Lung (tissue), 11 donors: ENCODE measurements at regions not wholly inside any gene's neighbourhood (a gene's known extent, or its start where the extent isn't known, plus 50 kb on each side); places are given as distances from the start of the nearest gene placed in this dataset.

Experiments used
- ATAC-seq: fragments of 200-7000 bp; cut with Tn5 transposase; one replicate; pipeline ENCODE4 v1.9.1; 2020; ENCODE audit warnings: moderate number of reproducible peaks; ENCODE audit not compliant: insufficient read depth, low FRiP score
- DNase-seq, 3 donors: peaks; one replicate each; pipeline ENCODE4 v3.0.0-alpha.2; 2013 to 2017
- H3K27ac ChIP-seq, 2 donors: one replicate each; pipeline ENCODE4 v1.5.1; 2013; ENCODE audit warnings: mild to moderate bottlenecking in 2 of 2, moderate library complexity in 2 of 2, control low read depth in 1 of 2, inconsistent platforms in 1 of 2, low read depth in 1 of 2, low read length in 1 of 2
- H3K27me3 ChIP-seq, 3 donors: one replicate each; pipeline ENCODE4 v1.5.1; 2013; ENCODE audit warnings: low read length in 2 of 3; ENCODE audit not compliant: control insufficient read depth in 3 of 3, insufficient read depth in 3 of 3
- H3K36me3 ChIP-seq, 4 donors: one replicate each; pipeline ENCODE4 v1.5.1; 2013; ENCODE audit warnings: low read length in 4 of 4, mild to moderate bottlenecking in 1 of 4, moderate library complexity in 1 of 4; ENCODE audit not compliant: control insufficient read depth in 4 of 4, insufficient read depth in 4 of 4
- H3K4me1 ChIP-seq, 5 donors: one replicate each; pipeline ENCODE4 v1.5.1; 2013; ENCODE audit warnings: low read length in 5 of 5, mild to moderate bottlenecking in 2 of 5, moderate library complexity in 1 of 5; ENCODE audit not compliant: control insufficient read depth in 5 of 5, insufficient read depth in 5 of 5
- H3K4me3 ChIP-seq: one replicate; pipeline ENCODE4 v1.5.1; 2013; ENCODE audit warnings: mild to moderate bottlenecking, control low read depth, moderate library complexity
- H3K9ac ChIP-seq, 2 donors: one replicate each; pipeline ENCODE4 v1.5.1; 2013; ENCODE audit warnings: low read length in 2 of 2, control low read depth in 1 of 2; ENCODE audit not compliant: insufficient read depth in 1 of 2
- H3K9me3 ChIP-seq, 4 donors: one replicate each; pipeline ENCODE4 v1.5.1; 2013; ENCODE audit warnings: low read length in 3 of 4, mild to moderate bottlenecking in 1 of 4, moderate library complexity in 1 of 4; ENCODE audit not compliant: control insufficient read depth in 4 of 4, insufficient read depth in 3 of 4
- CTCF ChIP-seq: IDR thresholded peaks from 2 replicates; pipeline ENCODE4 v1.5.1; 2012; ENCODE audit warnings: mild to moderate bottlenecking; ENCODE audit errors: control extremely low read depth, extremely low read depth
- WGBS, 2 donors: extraction: QIAGEN DNeasy Blood & Tissue Kit; methylation state at CpG; one replicate each; pipeline ENCODE4 v1.1.7; 2013; 5-methylcytosine and 5-hydroxymethylcytosine counted together
- donor health status: control.
- donor health status: control.
- donor health status: Bipolar disorder and iron deficiency.
- donor health status: healthy.
- donor health status: DM: yes; HTN: yes; CAD: no.

- Histone ChIP-seq H3K9ac (no peak overlapping the region), H3K4me3 (no peak overlapping the region), H3K27me3 (no peaks in the 10 kb centered on the region), H3K36me3 (no peaks in the 10 kb centered on the region), H3K4me1 (no peaks in the 10 kb centered on the region), H3K27ac (no peak overlapping the region), H3K9me3 (no peaks in the 10 kb centered on the region)
- ATAC-seq, result no peak
- no peak for TF ChIP-seq CTCF
- 87 to 100% methylated on average over 1 of the region's 1 CpG for WGBS, 2 donors
- DNase-seq, result no peak
Observed at GRCh38 chr15:46548989-46549388, 914.2 kb downstream of the SQOR start.

- TF ChIP-seq CTCF, result no peak
- no peaks in the 10 kb centered on the region for H3K36me3 ChIP-seq
- H3K27ac ChIP-seq, result no peak overlapping the region
- H3K4me1 ChIP-seq, result peaks cover 0 to 6% (median 0%) of the 10 kb centered on the region in 5 donors
- 84 to 87% methylated on average over 2 of the region's 2 CpGs for WGBS, 2 donors
- no peaks in the 10 kb centered on the region for H3K9me3 ChIP-seq
- no peak overlapping the region for H3K4me3 ChIP-seq
- H3K27me3 ChIP-seq, result no peaks in the 10 kb centered on the region
- no peak for ATAC-seq
- no peak overlapping the region for H3K9ac ChIP-seq
- no peak for DNase-seq
Observed at GRCh38 chr15:46552316-46552715, 917.5 kb downstream of the SQOR start.

- H3K9ac ChIP-seq, result no peak overlapping the region
- no peaks in the 10 kb centered on the region for H3K27me3 ChIP-seq
- 39 to 60% methylated on average over 2 of the region's 2 CpGs for WGBS, 2 donors
- H3K36me3 ChIP-seq, result no peaks in the 10 kb centered on the region
- ATAC-seq (no peak), DNase-seq (no peak)
- H3K9me3 ChIP-seq, result no peaks in the 10 kb centered on the region
- no peak overlapping the region for H3K4me3 ChIP-seq
- H3K27ac ChIP-seq, result no peak overlapping the region
- H3K4me1 ChIP-seq, result peaks cover 0 to 6% (median 0%) of the 10 kb centered on the region in 5 donors
- no peak for TF ChIP-seq CTCF
Observed at GRCh38 chr15:46555547-46555946, 920.7 kb downstream of the SQOR start.

GRCh38 chr15:46556010-46556409, 921.2 kb downstream of the SQOR start:
- Histone ChIP-seq H3K27me3 (no peaks in the 10 kb centered on the region), H3K9ac (no peak overlapping the region), H3K9me3 (no peaks in the 10 kb centered on the region), H3K4me1 (peaks cover 0 to 6% (median 0%) of the 10 kb centered on the region in 5 donors), H3K27ac (no peak overlapping the region), H3K4me3 (no peak overlapping the region), H3K36me3 (no peaks in the 10 kb centered on the region)
- no peak for TF ChIP-seq CTCF
- ATAC-seq (no peak), DNase-seq (no peak)
- WGBS, 2 donors, result 87 to 91% methylated on average over 1 of the region's 1 CpG
